ENCODE measurements at regions not wholly inside any gene's neighbourhood (a gene's known extent, or its start where the extent isn't known, plus 50 kb on each side); places are given as distances from the start of the nearest gene placed in this dataset.

GRCh38 chr16:5235119-5235518 lies 137.5 kb upstream of the EEF2KMT start:
- TF ChIP-seq EZH2phosphoT487 (IDR thresholded peaks at IDR 0.05; ENCODE audit: borderline replicate concordance, low read depth, low read length), result no peak
- TF ChIP-seq CTCF (conservative IDR thresholded peaks at IDR 0.05; ENCODE audit: low read length), result no peak
- H3K4me2 ChIP-seq (ENCODE audit: low read length), result no peak overlapping the region
- POLR2A ChIA-PET, result no interaction called here

GRCh38 chr16:5234295-5235050 lies 136.9 kb upstream of the EEF2KMT start:
- intact Hi-C loops (cut with micrococcal nuclease; ENCODE audit: unreplicated experiment), result no loop called here
- Histone ChIP-seq H4K20me1 (ENCODE audit: insufficient read depth, low read length) (no peaks in the 10 kb centered on the region), H2AFZ (ENCODE audit: low read length) (no peak overlapping the region), H3K4me1 (ENCODE audit: insufficient read depth, low read length, poor library complexity, severe bottlenecking) (no peaks in the 10 kb centered on the region), H3K9me2 (ENCODE audit: insufficient read depth, low read length) (no peaks in the 10 kb centered on the region), H3K4me3 (ENCODE audit: low read depth, low read length, poor library complexity, severe bottlenecking) (no peak overlapping the region), H3K79me2 (ENCODE audit: insufficient read depth, low read depth, low read length) (no peaks in the 10 kb centered on the region), H3K27ac (ENCODE audit: low read depth, low read length, poor library complexity, severe bottlenecking) (no peak overlapping the region), H3K9me3 (ENCODE audit: low read length) (no peaks in the 10 kb centered on the region), H3K36me3 (ENCODE audit: insufficient read depth, low read length) (no peaks in the 10 kb centered on the region), H3K4me2 (ENCODE audit: low read length) (no peak overlapping the region)
- POLR2A ChIA-PET, result no interaction called here
- CTCF ChIA-PET (ENCODE audit: unreplicated experiment), result no interaction called here
- BruUV-seq (replicated peaks), result no TSS peak
- TF ChIP-seq CTCF (conservative IDR thresholded peaks at IDR 0.05; ENCODE audit: low read length), result no peak
- TF ChIP-seq EZH2phosphoT487 (IDR thresholded peaks at IDR 0.05; ENCODE audit: borderline replicate concordance, low read depth, low read length), result no peak
- DNase-seq (ENCODE audit: low spot score), result no peak

More at GRCh38 chr16:5235119-5235518, 137.5 kb upstream of the EEF2KMT start:
- no TSS peak for BruUV-seq (replicated peaks)
- CTCF ChIA-PET (ENCODE audit: unreplicated experiment), result no interaction called here
- Histone ChIP-seq H3K4me1 (ENCODE audit: insufficient read depth, low read length, poor library complexity, severe bottlenecking) (no peaks in the 10 kb centered on the region), H4K20me1 (ENCODE audit: insufficient read depth, low read length) (no peaks in the 10 kb centered on the region), H3K9me3 (ENCODE audit: low read length) (no peaks in the 10 kb centered on the region), H3K36me3 (ENCODE audit: insufficient read depth, low read length) (no peaks in the 10 kb centered on the region), H2AFZ (ENCODE audit: low read length) (no peak overlapping the region), H3K79me2 (ENCODE audit: insufficient read depth, low read depth, low read length) (no peaks in the 10 kb centered on the region), H3K27ac (ENCODE audit: low read depth, low read length, poor library complexity, severe bottlenecking) (no peak overlapping the region), H3K9me2 (ENCODE audit: insufficient read depth, low read length) (no peaks in the 10 kb centered on the region), H3K4me3 (ENCODE audit: low read depth, low read length, poor library complexity, severe bottlenecking) (no peak overlapping the region)
- DNase-seq (ENCODE audit: low spot score), result no peak
- intact Hi-C loops (cut with micrococcal nuclease; ENCODE audit: unreplicated experiment), result no loop called here

GRCh38 chr16:5231246-5231759 lies 133.7 kb upstream of the EEF2KMT start:
- no peak overlapping the region for H2AFZ ChIP-seq (ENCODE audit: low read length)
- no peak for DNase-seq (ENCODE audit: low spot score)
- H3K79me2 ChIP-seq (ENCODE audit: insufficient read depth, low read depth, low read length), result no peaks in the 10 kb centered on the region
- H3K9me2 ChIP-seq (ENCODE audit: insufficient read depth, low read length), result no peaks in the 10 kb centered on the region
- intact Hi-C loops (cut with micrococcal nuclease; ENCODE audit: unreplicated experiment), result no loop called here
- ChIA-PET POLR2A (no interaction called here), CTCF (ENCODE audit: unreplicated experiment) (no interaction called here)
- BruUV-seq (replicated peaks), result no TSS peak
- no peaks in the 10 kb centered on the region for H4K20me1 ChIP-seq (ENCODE audit: insufficient read depth, low read length)
- no peaks in the 10 kb centered on the region for H3K36me3 ChIP-seq (ENCODE audit: insufficient read depth, low read length)
- H3K9me3 ChIP-seq (ENCODE audit: low read length), result no peaks in the 10 kb centered on the region
- H3K4me3 ChIP-seq (ENCODE audit: low read depth, low read length, poor library complexity, severe bottlenecking), result no peak overlapping the region
- no peak overlapping the region for H3K27ac ChIP-seq (ENCODE audit: low read depth, low read length, poor library complexity, severe bottlenecking)
- no peaks in the 10 kb centered on the region for H3K4me1 ChIP-seq (ENCODE audit: insufficient read depth, low read length, poor library complexity, severe bottlenecking)
- H3K4me2 ChIP-seq (ENCODE audit: low read length), result no peak overlapping the region
- TF ChIP-seq CTCF (conservative IDR thresholded peaks at IDR 0.05; ENCODE audit: low read length) (no peak), EZH2phosphoT487 (IDR thresholded peaks at IDR 0.05; ENCODE audit: borderline replicate concordance, low read depth, low read length) (no peak)
